Activated CD4-positive, alpha-beta T cell treated with anti-CD3 and anti-CD28 coated beads, Interleukin-2, amount 10 ng/mL, durations not matched to agents 7 days and 5 days (primary cell): ENCODE measurements at regions not wholly inside any gene's neighbourhood (a gene's known extent, or its start where the extent isn't known, plus 50 kb on each side); places are given as distances from the start of the nearest gene placed in this dataset.

Experiments
- CTCF ChIA-PET: fragments of 350-600 bp; sonication (Branson Sonifier 250); formaldehyde crosslinking; loops from one replicate; lab custom pipeline; 2021; ENCODE audit warnings: antibody characterized with exemption; lab: Charles Lee
- POLR2A ChIA-PET: fragments of 350-600 bp; sonication (Branson Sonifier 250); formaldehyde crosslinking; loops from one replicate; lab custom pipeline; 2021; ENCODE audit warnings: antibody characterized with exemption; lab: Charles Lee
- DNase-seq: peaks from one replicate; pipeline ENCODE4 v3.0.0-alpha.2; 2020
- H3K27ac Mint-ChIP-seq: one replicate; pipeline ENCODE4 v1.8.0; 2021; ENCODE audit warnings: mild to moderate bottlenecking, moderate library complexity, mixed read lengths
- H3K27me3 Mint-ChIP-seq: one replicate; pipeline ENCODE4 v1.8.0; 2021; ENCODE audit warnings: mixed read lengths
- H3K36me3 Mint-ChIP-seq: one replicate; pipeline ENCODE4 v1.8.0; 2021; ENCODE audit warnings: low read depth, mixed read lengths
- H3K4me1 Mint-ChIP-seq: one replicate; pipeline ENCODE4 v1.8.0; 2021; ENCODE audit warnings: mixed read lengths
- H3K4me3 Mint-ChIP-seq: one replicate; pipeline ENCODE4 v1.8.0; 2021; ENCODE audit warnings: mild to moderate bottlenecking, moderate library complexity, mixed read lengths
- H3K9me3 Mint-ChIP-seq: one replicate; pipeline ENCODE4 v1.8.0; 2021; ENCODE audit warnings: mixed read lengths

- CTCF ChIA-PET: interaction anchor here (1.1 to 1.8 kb wide), 2 partner anchors 10 to 11 kb away, joined by 4 read pairs; no protein-coding TSS in a partner anchor
- no peaks in the 10 kb centered on the region for H3K36me3 Mint-ChIP-seq
- DNase-seq: no peak
- H3K4me3 Mint-ChIP-seq: no peak overlapping the region
- no peak overlapping the region for H3K27ac Mint-ChIP-seq
- H3K9me3 Mint-ChIP-seq: no peaks in the 10 kb centered on the region
- H3K4me1 Mint-ChIP-seq: no peaks in the 10 kb centered on the region
- POLR2A ChIA-PET: no interaction called here
- H3K27me3 Mint-ChIP-seq: peaks cover 2% of the 10 kb centered on the region
Measured at GRCh38 chr1:101509370-101509769, 272.6 kb downstream of the S1PR1 start.

- H3K9me3 Mint-ChIP-seq: no peaks in the 10 kb centered on the region
- POLR2A ChIA-PET: no interaction called here
Measured at GRCh38 chr1:101511202-101511891, 274.5 kb downstream of the S1PR1 start.

GRCh38 chr1:101520302-101520701 is 283.5 kb downstream of the S1PR1 start:
- peak; percentile 30 for DNase-seq
- CTCF ChIA-PET: interaction anchor here (1.2 kb wide), 2 partner anchors 10 to 48 kb away, joined by 3 to 4 read pairs; no protein-coding TSS in a partner anchor
- POLR2A ChIA-PET: no interaction called here
- H3K9me3 Mint-ChIP-seq: no peaks in the 10 kb centered on the region
- H3K27ac Mint-ChIP-seq: no peak overlapping the region
- H3K27me3 Mint-ChIP-seq: peaks cover 23% of the 10 kb centered on the region
- H3K36me3 Mint-ChIP-seq: no peaks in the 10 kb centered on the region
- H3K4me3 Mint-ChIP-seq: no peak overlapping the region
- peaks cover 6% of the 10 kb centered on the region for H3K4me1 Mint-ChIP-seq

More at GRCh38 chr1:101511202-101511891, 274.5 kb downstream of the S1PR1 start:
- Mint-ChIP-seq H3K4me1 (no peaks in the 10 kb centered on the region), H3K36me3 (no peaks in the 10 kb centered on the region), H3K27me3 (peaks cover 4% of the 10 kb centered on the region), H3K27ac (no peak overlapping the region), H3K4me3 (no peak overlapping the region)
- CTCF ChIA-PET: interaction anchor here (1.3 to 1.8 kb wide), 2 partner anchors 9 to 12 kb away, joined by 3 to 4 read pairs; no protein-coding TSS in a partner anchor
- no peak for DNase-seq

- peaks cover 13% of the 10 kb centered on the region for H3K27me3 Mint-ChIP-seq
- ChIA-PET CTCF (interaction anchor here (0.9 kb wide), 1 partner anchor 40 kb away, joined by 3 read pairs; no protein-coding TSS in a partner anchor), POLR2A (no interaction called here)
- no peak overlapping the region for H3K4me3 Mint-ChIP-seq
- H3K9me3 Mint-ChIP-seq: no peaks in the 10 kb centered on the region
- peaks cover 9% of the 10 kb centered on the region for H3K4me1 Mint-ChIP-seq
- no peak for DNase-seq
- no peak overlapping the region for H3K27ac Mint-ChIP-seq
- no peaks in the 10 kb centered on the region for H3K36me3 Mint-ChIP-seq
Measured at GRCh38 chr1:101522486-101522885, 285.7 kb downstream of the S1PR1 start.

- Mint-ChIP-seq H3K27me3 (peaks cover 5% of the 10 kb centered on the region), H3K9me3 (no peaks in the 10 kb centered on the region), H3K4me3 (no peak overlapping the region), H3K27ac (no peak overlapping the region), H3K36me3 (no peaks in the 10 kb centered on the region), H3K4me1 (peaks cover 9% of the 10 kb centered on the region)
- DNase-seq: no peak
- CTCF ChIA-PET: no interaction called here
- POLR2A ChIA-PET: no interaction called here
Measured at GRCh38 chr1:101526813-101527212, 290.0 kb downstream of the S1PR1 start.

GRCh38 chr1:101532377-101532776 is 295.6 kb downstream of the S1PR1 start:
- H3K27me3 Mint-ChIP-seq: peaks cover 11% of the 10 kb centered on the region
- ChIA-PET POLR2A (no interaction called here), CTCF (no interaction called here)
- DNase-seq: no peak
- no peaks in the 10 kb centered on the region for H3K9me3 Mint-ChIP-seq
- no peaks in the 10 kb centered on the region for H3K36me3 Mint-ChIP-seq
- H3K4me3 Mint-ChIP-seq: no peak overlapping the region
- H3K27ac Mint-ChIP-seq: no peak overlapping the region
- H3K4me1 Mint-ChIP-seq: no peaks in the 10 kb centered on the region

GRCh38 chr1:101540161-101540560 is 303.3 kb downstream of the S1PR1 start:
- no peak overlapping the region for H3K4me3 Mint-ChIP-seq
- H3K4me1 Mint-ChIP-seq: no peaks in the 10 kb centered on the region
- ChIA-PET POLR2A (no interaction called here), CTCF (no interaction called here)
- no peak overlapping the region for H3K27ac Mint-ChIP-seq
- no peaks in the 10 kb centered on the region for H3K36me3 Mint-ChIP-seq
- H3K9me3 Mint-ChIP-seq: no peaks in the 10 kb centered on the region
- peaks cover 3% of the 10 kb centered on the region for H3K27me3 Mint-ChIP-seq
- no peak for DNase-seq

- H3K27me3 Mint-ChIP-seq: peaks cover 3% of the 10 kb centered on the region
- H3K27ac Mint-ChIP-seq: no peak overlapping the region
- no peaks in the 10 kb centered on the region for H3K9me3 Mint-ChIP-seq
- no peak overlapping the region for H3K4me3 Mint-ChIP-seq
- ChIA-PET POLR2A (no interaction called here), CTCF (no interaction called here)
- no peak for DNase-seq
- H3K36me3 Mint-ChIP-seq: no peaks in the 10 kb centered on the region
- H3K4me1 Mint-ChIP-seq: no peaks in the 10 kb centered on the region
Measured at GRCh38 chr1:101546885-101547284, 310.1 kb downstream of the S1PR1 start.

- Mint-ChIP-seq H3K9me3 (no peaks in the 10 kb centered on the region), H3K4me1 (no peaks in the 10 kb centered on the region), H3K27me3 (peaks cover 3% of the 10 kb centered on the region), H3K36me3 (no peaks in the 10 kb centered on the region), H3K4me3 (no peak overlapping the region), H3K27ac (no peak overlapping the region)
- CTCF ChIA-PET: no interaction called here
- POLR2A ChIA-PET: no interaction called here
- no peak for DNase-seq
Measured at GRCh38 chr1:101547357-101547756, 310.5 kb downstream of the S1PR1 start.

GRCh38 chr1:101548376-101548775 is 311.6 kb downstream of the S1PR1 start:
- no peak for DNase-seq
- no peak overlapping the region for H3K27ac Mint-ChIP-seq
- ChIA-PET CTCF (no interaction called here), POLR2A (no interaction called here)
- no peaks in the 10 kb centered on the region for H3K36me3 Mint-ChIP-seq
- H3K4me1 Mint-ChIP-seq: no peaks in the 10 kb centered on the region
- H3K27me3 Mint-ChIP-seq: no peaks in the 10 kb centered on the region
- H3K9me3 Mint-ChIP-seq: no peaks in the 10 kb centered on the region
- no peak overlapping the region for H3K4me3 Mint-ChIP-seq

GRCh38 chr1:101550581-101550980 is 313.8 kb downstream of the S1PR1 start:
- Mint-ChIP-seq H3K9me3 (no peaks in the 10 kb centered on the region), H3K4me1 (no peaks in the 10 kb centered on the region), H3K36me3 (no peaks in the 10 kb centered on the region), H3K27ac (no peak overlapping the region), H3K4me3 (no peak overlapping the region), H3K27me3 (no peaks in the 10 kb centered on the region)
- DNase-seq: no peak
- POLR2A ChIA-PET: no interaction called here
- CTCF ChIA-PET: no interaction called here

- H3K27ac Mint-ChIP-seq: no peak overlapping the region
- H3K36me3 Mint-ChIP-seq: no peaks in the 10 kb centered on the region
- peaks cover 2% of the 10 kb centered on the region for H3K4me1 Mint-ChIP-seq
- ChIA-PET POLR2A (interaction anchor here (0.7 kb wide), 1 partner anchor 670 kb away, joined by 3 read pairs; no protein-coding TSS in a partner anchor), CTCF (interaction anchor here (0.6 kb wide), 1 partner anchor 680 kb away, joined by 3 read pairs; no protein-coding TSS in a partner anchor)
- H3K4me3 Mint-ChIP-seq: no peak overlapping the region
- peaks cover 18% of the 10 kb centered on the region for H3K27me3 Mint-ChIP-seq
- peaks cover 2% of the 10 kb centered on the region for H3K9me3 Mint-ChIP-seq
- no peak for DNase-seq
Measured at GRCh38 chr1:101566883-101567538, 330.2 kb downstream of the S1PR1 start.

- no peaks in the 10 kb centered on the region for H3K36me3 Mint-ChIP-seq
- H3K4me1 Mint-ChIP-seq: peaks cover 2% of the 10 kb centered on the region
- H3K27ac Mint-ChIP-seq: no peak overlapping the region
- peak; percentile 54 for DNase-seq
- peaks cover 2% of the 10 kb centered on the region for H3K9me3 Mint-ChIP-seq
- ChIA-PET POLR2A (no interaction called here), CTCF (interaction anchor here (0.6 to 1.4 kb wide), 3 partner anchors 12 to 679 kb away, joined by 3 read pairs; no protein-coding TSS in a partner anchor)
- H3K4me3 Mint-ChIP-seq: no peak overlapping the region
- peaks cover 23% of the 10 kb centered on the region for H3K27me3 Mint-ChIP-seq
Measured at GRCh38 chr1:101567582-101568189, 330.9 kb downstream of the S1PR1 start.
